ENCODE measurements at regions not wholly inside any gene's neighbourhood (a gene's known extent, or its start where the extent isn't known, plus 50 kb on each side); places are given as distances from the start of the nearest gene placed in this dataset.

DNA sequence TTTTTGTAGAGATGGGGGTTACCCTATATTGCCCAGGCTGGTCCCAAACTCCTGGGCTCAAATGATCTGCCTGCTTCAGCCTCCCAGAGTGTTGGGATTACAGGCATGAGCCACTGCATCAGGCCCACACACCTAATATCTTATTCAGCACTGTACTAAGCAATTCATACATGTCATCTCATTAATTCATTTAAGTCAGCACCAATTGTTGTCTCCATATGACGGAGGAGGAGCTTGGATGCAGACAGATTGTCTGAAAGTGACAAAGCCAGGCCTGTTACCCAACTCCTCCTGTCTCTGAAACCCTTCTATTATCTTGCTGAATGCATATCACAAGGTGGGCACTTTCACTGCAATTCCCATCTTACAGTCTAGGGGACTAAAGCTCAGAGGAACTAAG, 57.5 kb upstream of the ALX4 start:
- Histone ChIP-seq H3K18ac (ENCODE audit: insufficient read length, low read depth, low read length) (no peak overlapping the region), H2AFZ (ENCODE audit: low read length) (no peak overlapping the region), H3K4ac (ENCODE audit: low read depth, low read length) (no peak overlapping the region), H3K23me2 (ENCODE audit: insufficient read length, low read depth, low read length, poor library complexity, severe bottlenecking) (no peaks in the 10 kb centered on the region), H2BK120ac (ENCODE audit: low read depth, low read length, poor library complexity, severe bottlenecking) (no peak overlapping the region), H3K4me2 (ENCODE audit: insufficient read depth, insufficient read length, low read length) (no peak overlapping the region), H3K27me3 (ENCODE audit: insufficient read depth, low read length) (no peaks in the 10 kb centered on the region), H2BK20ac (ENCODE audit: low read depth, low read length, poor library complexity, severe bottlenecking) (no peak overlapping the region), H2AK5ac (ENCODE audit: insufficient read length, low read length) (no peak overlapping the region), H3K56ac (ENCODE audit: insufficient read length, low read depth, low read length) (no peak overlapping the region), H4K91ac (ENCODE audit: insufficient read length, low read depth, low read length) (no peak overlapping the region), H2BK5ac (ENCODE audit: insufficient read length, low read length) (no peak overlapping the region), H4K20me1 (ENCODE audit: control insufficient read depth, insufficient read depth, insufficient read length) (no peaks in the 10 kb centered on the region), H4K5ac (ENCODE audit: insufficient read length, low read depth, low read length) (no peak overlapping the region), H3T11ph (ENCODE audit: low read length) (no peak overlapping the region), H3K4me1 (ENCODE audit: insufficient read depth, low read length) (no peaks in the 10 kb centered on the region), H2BK12ac (ENCODE audit: insufficient read length, low read depth, low read length) (no peak overlapping the region), H3K27ac (ENCODE audit: insufficient read length, low read depth, low read length) (no peak overlapping the region), H3K79me1 (ENCODE audit: insufficient read depth, low read depth, low read length, poor library complexity, severe bottlenecking) (no peaks in the 10 kb centered on the region), H3K23ac (ENCODE audit: insufficient read length, low read depth, low read length) (no peak overlapping the region), H2BK15ac (ENCODE audit: low read depth, low read length) (no peak overlapping the region), H4K8ac (replicated peaks; ENCODE audit: insufficient read length, low read depth, low read length) (no peak overlapping the region), H3K9me3 (ENCODE audit: control insufficient read depth, low read depth, low read length) (no peaks in the 10 kb centered on the region), H3K14ac (ENCODE audit: insufficient read depth, low read length) (no peak overlapping the region; the same call in 1 of the 2 replicates), H3K9ac (ENCODE audit: extremely low read depth, insufficient read length, low read length) (no peak overlapping the region), H3K79me2 (ENCODE audit: insufficient read depth, low read length) (no peaks in the 10 kb centered on the region)
- Mint-ChIP-seq H3K9me3 (no peaks in the 10 kb centered on the region; a peak in 1 of 5 replicates), H3K27ac (no peak overlapping the region; a peak in 2 of 7 replicates), H3K4me1 (peaks cover 21 to 26% of the 10 kb centered on the region in 2 experiments), H3K27me3 (ENCODE audit: low read depth) (peaks cover 7% of the 10 kb centered on the region), H3K36me3 (ENCODE audit: insufficient read depth in 1 of 3, low read depth in 3 of 3) (no peaks in the 10 kb centered on the region), H3K4me3 (no peak overlapping the region)
- WGBS (ENCODE audit: extremely low coverage, insufficient read length, low lambda C conversion rate) = no CpG with 5 or more reads among the region's 1 CpG
- no peak for DNase-seq
- TF ChIP-seq, protein P1, sequence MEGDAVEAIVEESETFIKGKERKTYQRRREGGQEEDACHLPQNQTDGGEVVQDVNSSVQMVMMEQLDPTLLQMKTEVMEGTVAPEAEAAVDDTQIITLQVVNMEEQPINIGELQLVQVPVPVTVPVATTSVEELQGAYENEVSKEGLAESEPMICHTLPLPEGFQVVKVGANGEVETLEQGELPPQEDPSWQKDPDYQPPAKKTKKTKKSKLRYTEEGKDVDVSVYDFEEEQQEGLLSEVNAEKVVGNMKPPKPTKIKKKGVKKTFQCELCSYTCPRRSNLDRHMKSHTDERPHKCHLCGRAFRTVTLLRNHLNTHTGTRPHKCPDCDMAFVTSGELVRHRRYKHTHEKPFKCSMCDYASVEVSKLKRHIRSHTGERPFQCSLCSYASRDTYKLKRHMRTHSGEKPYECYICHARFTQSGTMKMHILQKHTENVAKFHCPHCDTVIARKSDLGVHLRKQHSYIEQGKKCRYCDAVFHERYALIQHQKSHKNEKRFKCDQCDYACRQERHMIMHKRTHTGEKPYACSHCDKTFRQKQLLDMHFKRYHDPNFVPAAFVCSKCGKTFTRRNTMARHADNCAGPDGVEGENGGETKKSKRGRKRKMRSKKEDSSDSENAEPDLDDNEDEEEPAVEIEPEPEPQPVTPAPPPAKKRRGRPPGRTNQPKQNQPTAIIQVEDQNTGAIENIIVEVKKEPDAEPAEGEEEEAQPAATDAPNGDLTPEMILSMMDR (conservative IDR thresholded peaks at IDR 0.05) = no peak
